ENCODE measurements at regions not wholly inside any gene's neighbourhood (a gene's known extent, or its start where the extent isn't known, plus 50 kb on each side); places are given as distances from the start of the nearest gene placed in this dataset.

DNA sequence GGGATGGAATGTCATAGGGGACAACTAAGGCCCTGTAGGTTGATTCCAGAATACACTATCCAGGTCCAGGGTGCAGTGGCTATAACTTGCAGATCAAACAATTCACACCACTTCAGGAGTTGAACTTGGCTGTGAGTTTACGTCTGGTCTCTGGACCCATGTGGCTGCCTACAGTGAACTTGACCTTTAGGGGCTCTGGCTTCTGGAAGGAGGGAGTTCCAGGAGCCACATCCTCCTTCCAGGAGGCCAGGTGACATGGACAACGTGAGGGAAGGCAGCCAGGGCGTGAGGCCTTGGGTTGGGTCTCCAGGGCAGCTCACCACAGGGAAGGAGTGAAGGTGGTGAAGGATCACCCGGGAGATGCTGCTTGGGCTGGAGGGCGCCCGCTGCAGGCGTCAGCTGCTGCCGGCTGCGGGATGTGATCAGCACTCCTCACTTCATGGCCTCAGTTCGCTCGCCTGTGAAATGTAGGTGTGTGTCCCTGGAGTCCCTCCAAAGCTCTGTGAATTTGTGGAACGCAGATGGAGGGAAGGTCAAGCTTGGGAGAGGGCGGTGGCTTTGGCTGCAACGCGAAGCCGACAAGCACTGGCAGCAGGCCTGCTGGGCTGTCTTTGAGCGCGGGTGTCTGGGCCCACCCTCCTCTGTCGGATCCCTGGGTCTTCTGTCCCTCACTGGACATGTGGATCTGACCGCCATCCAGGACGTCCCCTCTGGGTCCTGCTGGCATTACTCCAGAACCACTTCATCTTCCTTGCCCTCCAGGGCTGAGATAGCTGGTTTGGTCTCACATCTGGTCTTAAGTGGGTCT lies 146.5 kb downstream of the GLI2 start:
- DNase-seq (ENCODE audit: low read depth in 2 of 2), result no peak

DNA sequence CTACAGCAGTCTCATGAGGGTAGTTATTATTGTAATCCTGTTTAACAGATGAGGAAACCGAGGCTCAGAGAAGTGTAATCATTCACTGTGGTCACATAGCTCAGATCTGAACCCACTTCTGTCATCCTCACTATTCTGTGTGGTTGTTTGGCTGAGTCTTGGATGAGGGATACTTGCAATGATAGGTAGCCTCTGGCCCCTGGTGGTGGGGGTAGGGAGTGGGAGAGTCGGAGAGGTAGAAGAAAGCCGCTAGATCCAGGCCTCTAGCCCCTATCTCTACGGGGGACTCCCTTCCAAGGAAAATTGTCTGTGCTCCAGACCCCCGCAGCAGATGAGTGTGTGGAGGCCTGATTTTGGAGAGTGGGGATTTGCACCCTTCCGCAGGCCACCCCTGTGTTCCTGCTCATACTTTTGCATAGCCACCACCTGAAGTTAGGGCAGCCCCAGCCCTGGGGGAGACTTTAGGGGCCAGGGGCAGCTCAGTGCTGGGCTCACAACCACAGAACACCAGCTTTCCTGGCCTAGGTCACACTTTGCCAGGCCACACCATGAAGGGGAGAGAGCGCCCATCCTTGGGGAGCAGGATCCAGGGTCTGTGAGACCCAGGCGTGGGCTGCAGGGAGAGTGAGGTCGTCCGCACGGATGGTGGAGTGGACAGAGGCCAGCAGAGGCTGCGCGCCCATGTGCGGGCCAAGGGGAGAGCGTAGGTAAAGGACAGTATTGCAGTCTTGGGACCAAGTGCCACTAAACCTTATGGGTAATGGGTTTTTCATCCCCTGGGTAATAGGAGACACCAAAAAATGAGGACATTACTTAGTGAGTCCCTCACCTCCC lies 148.2 kb downstream of the GLI2 start:
- DNase-seq (ENCODE audit: low read depth in 2 of 2), result no peak

DNA sequence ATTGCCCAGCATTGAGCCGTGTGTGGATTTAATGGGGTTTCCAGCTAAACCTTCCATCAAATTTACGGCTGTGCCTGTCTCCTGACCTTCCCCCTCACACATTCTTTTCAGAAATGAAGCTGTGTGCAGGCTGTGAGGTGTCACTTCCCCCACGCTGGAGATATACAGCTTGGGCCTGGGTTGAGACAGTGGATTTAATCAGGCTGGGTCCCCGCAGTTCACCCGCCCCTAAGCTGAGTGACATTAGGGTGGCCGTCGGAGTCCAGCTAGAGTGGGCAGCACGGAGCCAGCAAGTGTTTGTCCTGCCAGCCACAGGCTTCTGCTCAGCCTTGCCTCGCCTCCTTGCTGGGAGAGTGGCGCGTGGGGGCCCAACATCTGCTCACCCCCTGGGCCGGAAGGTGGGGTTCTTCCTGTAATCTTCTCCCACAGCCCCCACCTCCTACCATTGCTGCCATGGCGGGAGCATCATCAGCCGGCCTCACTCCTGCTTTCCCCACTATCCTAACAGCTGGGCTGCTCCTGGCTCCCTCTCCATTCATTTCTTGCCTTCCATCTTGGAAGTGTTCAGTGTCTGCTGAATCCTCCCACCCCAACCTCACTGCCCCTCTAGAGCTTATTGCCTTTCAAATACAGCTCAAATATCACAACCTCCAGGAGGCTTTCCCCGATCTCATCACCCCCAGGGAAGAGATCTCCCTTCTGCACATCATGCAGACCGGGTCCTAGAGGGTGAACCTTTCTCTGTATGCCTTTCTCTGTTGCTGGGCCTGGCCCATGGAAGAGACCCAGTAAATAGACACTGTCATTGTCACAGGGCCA lies 149.0 kb downstream of the GLI2 start:
- no peak for DNase-seq (ENCODE audit: low read depth in 2 of 2)

DNA sequence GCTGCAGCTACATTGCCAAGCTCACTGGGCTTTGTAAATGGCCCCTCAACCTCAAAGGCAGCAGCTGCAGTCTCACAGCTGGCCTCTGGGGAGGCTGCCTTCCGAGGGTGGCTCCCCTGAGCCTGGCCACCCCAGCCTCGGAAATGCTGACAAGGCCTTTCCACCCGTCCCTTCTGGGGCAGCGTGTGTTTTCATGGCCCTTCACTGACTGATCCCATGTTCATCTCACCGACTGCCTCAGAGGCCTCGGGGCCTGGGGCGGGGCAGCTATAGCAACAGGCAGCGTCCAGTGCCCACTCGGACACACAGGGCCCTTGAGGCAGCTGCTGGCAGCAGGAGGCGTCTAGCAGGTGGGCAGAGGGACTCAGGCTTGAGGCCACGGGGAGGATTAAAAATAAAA lies 149.7 kb downstream of the GLI2 start:
- no peak for DNase-seq (ENCODE audit: low read depth in 2 of 2)

DNA sequence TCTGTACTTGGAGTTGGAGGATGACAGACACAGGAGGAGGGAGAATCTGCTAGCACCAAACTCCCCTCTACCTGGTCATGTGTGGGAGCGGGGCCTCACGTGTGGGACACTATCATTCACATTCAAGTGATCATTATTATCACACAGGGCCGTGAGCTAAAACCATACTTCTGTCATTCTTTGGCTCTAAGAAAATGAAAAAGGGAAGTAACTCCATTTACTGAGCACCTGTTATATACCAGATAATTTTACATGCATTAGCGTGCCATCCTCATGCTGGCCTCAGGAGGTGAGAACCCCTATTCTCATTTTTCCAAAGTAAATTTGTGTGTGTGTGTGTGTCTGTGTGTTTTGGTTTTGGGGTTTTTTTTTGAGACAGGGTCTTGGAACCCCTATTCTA lies 150.1 kb downstream of the GLI2 start:
- no peak for DNase-seq (ENCODE audit: low read depth in 2 of 2)

DNA sequence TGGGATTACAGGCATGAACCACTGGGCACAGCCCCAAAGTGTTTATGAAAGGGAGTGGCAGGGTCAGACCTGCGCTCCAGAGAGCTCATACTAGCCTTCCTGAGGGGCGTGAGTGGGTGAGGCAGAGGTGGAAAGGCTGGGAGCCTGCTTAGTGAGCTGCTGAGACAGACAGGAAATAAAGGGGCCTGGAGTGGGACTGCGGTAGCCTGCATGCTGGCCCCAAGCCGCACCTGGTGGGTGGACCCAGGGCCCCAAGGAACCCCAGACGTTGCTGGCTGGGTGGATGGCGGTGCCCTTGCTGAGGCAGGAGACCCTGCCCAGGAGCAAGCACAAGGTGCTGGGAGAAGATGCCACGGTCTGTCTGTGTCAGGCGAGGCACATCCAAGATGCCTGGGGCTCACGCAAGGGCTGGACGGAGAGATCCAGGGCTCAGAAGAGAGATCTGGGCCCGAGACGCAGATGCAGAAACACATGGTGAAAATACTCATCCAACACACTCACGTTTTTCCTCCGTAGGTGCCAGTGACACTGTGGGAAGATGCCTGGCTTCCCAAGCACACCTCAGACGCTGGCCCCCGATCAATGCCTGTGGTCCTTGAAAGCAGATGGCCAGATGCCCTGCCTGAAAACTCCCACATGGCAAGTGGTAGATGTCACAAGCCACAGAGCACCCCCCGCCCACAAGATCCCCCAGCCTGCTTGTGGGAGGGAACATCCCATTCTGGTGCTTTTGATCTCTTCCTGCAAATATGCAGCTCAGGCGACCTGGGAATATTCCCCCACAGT lies 151.1 kb downstream of the GLI2 start:
- DNase-seq (ENCODE audit: low read depth in 2 of 2), result no peak

DNA sequence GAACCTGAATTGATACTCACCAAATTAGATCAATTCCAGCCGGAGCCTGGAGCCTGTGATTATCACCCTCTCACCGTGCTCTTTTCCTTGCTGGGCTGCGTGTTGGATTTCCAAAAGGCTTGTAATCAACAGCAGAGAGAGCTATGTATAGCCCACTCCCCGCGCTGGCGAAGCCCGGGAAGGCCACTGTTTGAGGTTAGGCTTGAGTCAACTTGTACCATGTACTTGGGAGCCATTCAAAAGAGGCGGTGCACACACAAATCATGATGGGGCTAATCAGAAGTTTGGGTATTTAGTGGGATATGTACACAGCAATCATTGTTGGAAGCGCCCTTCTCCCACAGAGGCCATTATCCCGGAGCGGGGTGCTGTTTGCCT lies 151.6 kb downstream of the GLI2 start:
- DNase-seq (ENCODE audit: low read depth in 2 of 2), result no peak

DNA sequence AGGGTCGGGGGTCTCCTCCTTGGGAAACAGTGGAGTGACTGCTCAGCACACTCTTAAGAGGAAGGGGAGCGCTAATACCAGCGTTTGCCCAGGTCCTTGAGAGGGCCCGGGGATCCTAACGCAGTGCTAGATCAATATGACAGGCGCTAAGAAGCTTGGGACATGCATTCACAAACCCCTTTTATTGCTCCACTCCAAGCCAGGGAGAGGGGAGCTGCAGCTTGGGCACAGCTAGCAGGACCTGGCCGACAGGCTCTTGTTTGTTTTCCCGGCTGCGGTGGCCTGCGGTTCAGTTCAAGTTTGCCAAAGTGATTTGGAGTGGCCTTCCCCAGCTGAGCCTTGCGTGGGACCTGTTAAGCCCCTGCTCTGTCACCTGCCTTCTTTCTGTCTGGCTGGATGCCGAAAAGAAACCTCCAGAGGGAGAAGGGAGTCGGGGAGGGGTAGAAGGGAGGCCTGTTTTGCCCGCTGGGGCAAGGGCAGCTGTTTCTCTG lies 152.1 kb downstream of the GLI2 start:
- no peak for DNase-seq (ENCODE audit: low read depth in 2 of 2)

DNA sequence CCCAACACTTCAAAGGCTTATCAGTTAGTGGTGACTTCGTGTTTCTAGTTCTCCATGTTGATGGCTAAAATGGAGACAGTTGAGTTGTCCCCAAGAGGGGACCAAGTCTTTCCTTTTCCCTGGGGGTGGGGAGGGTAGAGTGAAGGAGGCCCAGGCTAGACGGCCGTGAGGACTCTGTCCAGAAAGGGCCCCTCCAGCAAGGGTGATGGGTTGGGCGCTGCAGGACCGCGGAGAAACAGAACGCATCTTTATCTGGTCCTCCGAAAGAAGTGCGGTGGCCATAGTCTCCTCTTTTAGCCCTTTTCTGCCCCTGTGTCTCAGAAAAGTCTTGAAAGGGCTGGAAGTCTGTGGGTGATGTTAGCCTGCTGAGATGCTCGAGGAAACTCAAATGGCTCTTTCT lies 153.2 kb downstream of the GLI2 start:
- no peak for DNase-seq (ENCODE audit: low read depth in 2 of 2)

DNA sequence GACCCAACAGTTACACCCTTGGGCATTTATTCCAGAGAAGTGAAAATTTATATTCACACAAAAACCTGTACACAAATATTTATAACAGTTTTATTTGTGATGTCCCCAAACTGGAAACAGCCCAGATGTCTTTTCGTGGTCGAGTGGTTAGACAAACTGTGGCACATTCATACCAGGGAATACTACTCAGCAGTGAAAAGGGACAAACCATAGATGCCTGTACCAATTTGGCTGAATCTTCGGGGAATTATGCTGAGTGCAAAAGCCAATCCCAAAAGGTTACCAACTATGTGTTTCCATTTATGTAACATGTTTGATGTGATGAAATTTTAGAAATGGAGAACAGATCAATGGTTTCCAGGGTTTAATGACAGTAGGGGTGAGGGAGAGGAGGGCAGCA lies 154.3 kb downstream of the GLI2 start:
- DNase-seq (ENCODE audit: low read depth in 2 of 2), result no peak

DNA sequence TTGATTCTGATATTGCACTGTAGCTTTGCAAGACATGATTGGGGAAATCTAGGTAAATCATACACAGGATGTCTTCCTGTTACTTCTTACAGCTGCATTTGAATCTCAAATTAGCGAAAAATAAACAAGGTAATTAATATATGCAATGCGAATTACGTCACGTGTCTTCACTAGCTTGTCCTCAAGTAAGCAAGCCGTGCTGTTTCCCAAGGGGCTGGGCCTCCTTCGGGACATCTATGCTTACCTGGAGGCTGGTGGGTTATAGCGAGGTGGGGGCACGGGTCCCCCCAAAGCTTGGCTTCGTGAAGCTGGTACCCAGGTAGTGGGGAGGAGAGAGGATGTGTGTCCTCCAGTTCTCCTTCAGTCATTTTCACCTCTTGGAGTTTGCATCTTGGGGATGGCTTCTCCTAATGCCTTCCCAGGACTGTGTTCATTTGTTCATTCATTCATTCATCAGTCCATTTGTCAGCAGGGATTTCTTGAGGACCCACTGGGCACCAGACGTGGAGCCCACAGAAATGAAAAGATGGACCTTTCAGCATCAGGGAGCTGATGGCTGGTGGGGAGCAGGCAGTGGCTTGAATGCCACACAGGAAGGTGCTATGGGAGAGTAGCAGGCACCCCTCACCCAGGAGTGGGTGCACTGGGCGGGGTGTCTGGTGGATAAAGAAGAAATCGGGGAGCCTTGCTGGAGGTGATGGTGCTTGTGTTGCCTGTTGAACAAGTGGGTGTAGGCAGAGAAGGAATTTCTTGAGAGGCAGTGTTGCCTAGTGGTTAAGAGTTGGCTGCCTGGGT lies 155.1 kb downstream of the GLI2 start:
- no peak for DNase-seq (ENCODE audit: low read depth in 2 of 2)

DNA sequence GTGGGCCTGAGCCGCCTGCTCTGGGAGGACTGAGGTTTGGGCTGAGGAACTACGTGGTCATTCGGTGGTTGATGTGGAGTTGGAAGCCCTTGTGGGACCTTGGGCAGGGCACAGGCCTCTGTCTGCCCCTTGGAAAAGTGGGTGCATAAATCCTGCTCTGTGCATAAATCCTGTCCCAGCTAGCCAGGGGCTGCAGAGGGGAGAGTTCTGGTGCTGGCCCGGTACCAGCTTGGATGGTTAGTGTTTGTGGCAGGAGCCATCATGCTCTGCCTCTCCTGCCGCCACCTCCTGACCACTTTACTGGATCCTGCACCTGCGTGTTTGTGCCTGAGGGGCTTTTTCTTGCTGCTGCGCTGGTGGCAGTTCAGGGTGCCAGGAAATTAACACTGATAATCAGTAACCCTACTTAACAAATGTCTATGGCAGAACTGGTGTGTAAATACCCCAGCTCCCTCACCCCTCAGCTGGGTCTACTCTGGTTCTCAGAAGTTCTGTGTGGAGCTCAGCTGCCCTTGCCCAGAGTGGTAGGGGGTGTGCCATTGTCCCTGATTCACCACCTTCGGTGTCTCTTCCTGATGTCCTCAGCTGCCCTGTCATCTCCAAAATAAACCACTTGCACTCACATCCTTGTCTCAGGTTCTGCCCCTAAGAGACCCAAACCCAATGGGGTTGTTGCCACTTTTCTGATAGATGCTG lies 156.8 kb downstream of the GLI2 start:
- DNase-seq (ENCODE audit: low read depth in 2 of 2), result no peak

DNA sequence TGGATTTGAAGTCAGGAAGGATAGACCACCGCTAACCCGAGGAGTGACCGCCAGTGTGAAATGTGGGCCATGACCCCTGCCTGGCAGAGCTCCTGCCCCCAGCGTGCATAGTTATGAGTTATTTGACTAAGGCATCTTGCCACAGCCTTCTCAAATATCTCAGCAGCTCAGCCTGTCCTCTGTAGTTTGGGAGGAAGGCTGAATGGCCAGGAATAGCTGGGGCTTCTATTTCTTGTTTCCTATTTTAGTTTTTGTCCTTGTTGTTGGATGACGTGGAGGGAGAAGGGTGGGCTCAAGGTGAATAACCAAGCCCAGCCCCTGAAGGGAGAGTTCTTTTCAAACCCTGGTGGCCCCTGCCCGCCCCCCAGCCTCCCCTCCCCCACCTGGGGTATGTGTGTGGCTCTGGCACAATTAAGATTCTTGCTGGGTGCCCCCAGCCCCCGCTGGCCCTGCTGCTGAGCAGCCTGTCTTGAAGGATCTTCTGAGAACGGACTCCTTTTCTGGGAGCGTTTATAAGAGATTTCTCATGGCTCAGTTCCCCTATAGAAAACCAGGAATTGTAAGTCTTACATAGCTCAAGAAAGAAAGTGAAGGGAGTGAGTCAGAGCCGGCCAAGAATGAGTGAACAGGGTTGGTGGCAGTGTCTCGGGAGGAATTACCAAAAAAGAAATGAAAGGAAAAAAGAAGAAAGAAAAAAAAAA lies 157.4 kb downstream of the GLI2 start:
- DNase-seq (ENCODE audit: low read depth in 2 of 2), result no peak

DNA sequence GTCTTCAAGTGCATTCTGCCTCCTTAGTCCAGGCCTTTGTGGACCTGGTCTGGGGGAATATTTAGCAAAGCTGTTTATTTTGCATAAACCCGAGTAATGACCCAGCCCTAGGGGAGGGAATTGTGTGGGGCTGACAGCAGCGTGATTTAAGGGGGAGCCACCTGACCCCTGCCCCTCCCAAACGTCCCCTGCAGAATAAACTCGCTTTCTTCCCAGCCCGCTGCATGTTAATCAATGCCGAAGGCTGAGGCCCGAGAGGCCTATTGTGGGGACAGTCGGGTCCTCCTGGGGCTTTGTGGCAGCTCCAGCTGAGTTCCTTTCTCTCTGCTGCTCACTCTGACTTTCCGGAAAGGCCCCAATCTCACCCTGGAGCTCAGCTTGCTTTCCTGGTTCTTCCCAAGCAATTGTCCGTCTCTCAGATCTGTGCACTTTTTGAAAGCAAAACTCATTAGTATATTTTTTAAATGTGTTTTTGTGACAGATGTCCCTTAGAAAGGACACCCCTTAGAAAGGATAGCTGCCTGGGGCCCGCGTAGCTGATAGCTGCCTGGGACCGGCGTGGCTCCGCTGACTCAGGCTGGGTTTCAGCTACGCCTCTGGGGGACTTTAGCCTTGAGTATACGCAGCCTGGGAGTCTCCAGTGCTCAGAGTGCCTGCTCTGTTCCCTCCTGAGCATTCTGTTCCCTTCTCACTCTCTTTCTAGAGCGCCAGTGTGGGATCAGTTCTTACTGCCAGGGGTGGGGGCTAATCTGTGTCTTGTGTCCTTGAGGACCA lies 158.3 kb downstream of the GLI2 start:
- DNase-seq (ENCODE audit: low read depth in 2 of 2), result no peak

DNA sequence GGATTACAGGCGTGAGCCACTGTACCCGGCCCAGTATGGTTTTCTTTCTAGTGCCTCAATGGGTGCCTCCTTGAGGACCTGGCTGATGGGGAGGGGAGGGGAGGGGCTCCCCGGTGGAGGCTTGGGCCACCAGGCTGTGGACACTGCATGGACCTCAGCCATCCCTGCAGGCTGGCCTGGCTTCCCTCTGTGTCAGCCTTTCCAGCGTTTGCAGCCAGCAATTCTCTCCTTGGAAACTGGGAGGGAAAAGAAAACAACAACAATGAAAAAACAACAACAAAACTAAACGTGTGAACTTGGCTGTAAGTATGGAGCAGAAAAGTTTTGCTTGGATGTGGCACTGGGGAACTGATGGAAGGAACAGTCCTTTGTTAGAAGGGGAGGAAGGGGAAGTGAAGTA lies 159.3 kb downstream of the GLI2 start:
- no peak for DNase-seq (ENCODE audit: low read depth in 2 of 2)

DNA sequence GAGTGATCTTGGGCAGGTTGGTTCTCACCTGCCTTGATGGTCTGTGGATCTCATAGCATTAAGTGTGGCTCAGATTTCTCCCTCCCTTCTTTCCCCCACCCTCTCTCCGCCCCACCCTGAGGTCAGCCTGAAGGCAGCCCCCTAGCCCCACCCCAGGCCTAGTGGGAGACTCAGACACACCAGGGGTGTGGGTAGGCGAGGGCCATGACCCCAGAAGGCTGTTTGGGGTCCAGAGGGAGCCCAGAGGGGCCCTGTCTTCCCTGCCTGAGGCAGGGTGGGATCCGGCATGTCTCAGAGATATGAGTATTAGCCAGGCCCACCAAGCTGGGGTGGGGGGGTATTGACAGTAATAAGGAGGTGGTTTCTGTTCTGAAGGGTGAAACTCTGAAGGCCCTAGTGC lies 160.5 kb downstream of the GLI2 start:
- no peak for DNase-seq (ENCODE audit: low read depth in 2 of 2)

DNA sequence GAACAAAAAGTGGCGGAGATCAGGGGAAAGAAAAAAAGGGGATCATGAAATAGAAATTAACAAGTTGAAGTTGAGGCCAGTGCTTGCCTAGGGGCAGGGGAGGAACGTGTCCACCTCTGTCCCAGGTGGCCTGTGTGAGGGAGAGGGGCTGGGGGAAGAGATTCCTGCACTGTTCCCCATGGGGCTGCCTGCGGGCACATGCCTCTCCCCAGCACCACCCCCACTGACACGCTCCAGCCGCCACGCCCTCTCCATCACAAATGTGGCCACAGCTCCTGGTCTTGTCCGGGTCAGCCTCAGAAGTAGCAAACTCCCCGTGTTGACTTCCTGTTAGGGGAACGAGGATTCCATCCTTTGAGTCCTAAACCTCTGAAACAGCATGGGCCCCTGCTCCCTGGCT lies 161.2 kb downstream of the GLI2 start:
- no peak for DNase-seq (ENCODE audit: low read depth in 2 of 2)

DNA sequence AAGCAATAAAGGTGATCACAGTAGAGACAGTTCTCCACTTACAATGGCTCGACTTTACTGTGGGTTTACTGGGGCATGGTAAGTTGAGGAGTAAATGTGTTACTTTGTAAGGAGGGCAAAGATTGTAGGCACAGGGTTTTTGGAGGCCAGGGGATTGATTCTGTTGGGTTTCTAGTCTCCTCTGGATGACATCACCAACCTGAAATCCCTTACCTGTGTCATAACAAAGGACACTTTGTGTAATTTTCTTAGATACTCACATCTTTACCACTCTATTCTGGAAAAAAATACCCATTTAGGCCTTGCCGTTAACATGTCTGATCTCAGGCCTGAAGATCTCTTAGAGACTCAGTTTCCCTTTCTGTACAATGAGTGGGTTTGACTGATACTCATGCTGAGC lies 161.7 kb downstream of the GLI2 start:
- DNase-seq (ENCODE audit: low read depth in 2 of 2), result no peak

DNA sequence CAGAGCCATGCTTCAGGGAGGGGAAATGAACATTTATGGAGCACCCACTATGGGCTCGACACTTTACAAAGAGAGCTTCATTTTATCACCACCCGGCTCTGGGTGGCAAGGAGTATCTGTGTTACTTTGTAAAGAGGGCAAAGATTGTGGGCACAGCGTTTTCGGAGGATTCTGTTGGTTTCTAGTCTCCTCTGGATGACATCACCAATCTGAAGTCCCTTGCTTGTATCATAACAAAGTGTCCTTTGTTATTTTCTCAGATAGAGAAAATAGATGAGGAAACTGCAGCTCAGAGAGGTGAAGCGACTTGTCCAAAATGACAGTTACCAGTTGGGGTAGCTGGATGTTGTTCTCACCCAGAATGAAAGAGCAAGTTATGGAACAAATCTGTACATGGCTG lies 162.8 kb downstream of the GLI2 start:
- DNase-seq (ENCODE audit: low read depth in 2 of 2), result no peak
